ENCODE measurements at regions not wholly inside any gene's neighbourhood (a gene's known extent, or its start where the extent isn't known, plus 50 kb on each side); places are given as distances from the start of the nearest gene placed in this dataset.

- TF ChIP-seq CEBPB (IDR thresholded peaks at IDR 0.05) (no peak), FOXM1 (IDR thresholded peaks at IDR 0.05; ENCODE audit: borderline replicate concordance, low read depth) (no peak), EGR1 (IDR thresholded peaks at IDR 0.05) (no peak), RAD21 (IDR thresholded peaks at IDR 0.05; ENCODE audit: low read depth) (no peak), MAX (IDR thresholded peaks at IDR 0.05) (no peak), USF1 (IDR thresholded peaks at IDR 0.05) (no peak), TEAD4 (IDR thresholded peaks at IDR 0.05) (no peak), REST (IDR thresholded peaks at IDR 0.05; ENCODE audit: low read depth) (no peak), CREB1 (IDR thresholded peaks at IDR 0.05; ENCODE audit: low read depth) (no peak), TAF1 (IDR thresholded peaks at IDR 0.05; ENCODE audit: low read depth) (no peak), NFIC (IDR thresholded peaks at IDR 0.05) (no peak)
Measured at GRCh38 chr19:27691991-27692390, 1521.0 kb downstream of the UQCRFS1 start.

- no peak for TF ChIP-seq MAX (IDR thresholded peaks at IDR 0.05)
- no peak for TF ChIP-seq EGR1 (IDR thresholded peaks at IDR 0.05)
- no peak for TF ChIP-seq REST (IDR thresholded peaks at IDR 0.05; ENCODE audit: low read depth)
- TF ChIP-seq CREB1 (IDR thresholded peaks at IDR 0.05; ENCODE audit: low read depth): no peak
- no peak for TF ChIP-seq EP300 (IDR thresholded peaks at IDR 0.05; ENCODE audit: borderline replicate concordance)
- TF ChIP-seq YY1 (IDR thresholded peaks at IDR 0.05; ENCODE audit: low read depth): no peak
- no peak for TF ChIP-seq CEBPB (IDR thresholded peaks at IDR 0.05)
- TF ChIP-seq FOXM1 (IDR thresholded peaks at IDR 0.05; ENCODE audit: borderline replicate concordance, low read depth): no peak
Measured at GRCh38 chr19:27689734-27690241, 1523.2 kb downstream of the UQCRFS1 start.

GRCh38 chr19:27684293-27684692, 1528.7 kb downstream of the UQCRFS1 start:
- TF ChIP-seq CEBPB (IDR thresholded peaks at IDR 0.05) (no peak), TCF12 (IDR thresholded peaks at IDR 0.05; ENCODE audit: low read depth) (no peak), USF1 (IDR thresholded peaks at IDR 0.05) (no peak), TEAD4 (IDR thresholded peaks at IDR 0.05) (no peak), YY1 (IDR thresholded peaks at IDR 0.05; ENCODE audit: low read depth) (no peak), CREB1 (IDR thresholded peaks at IDR 0.05; ENCODE audit: low read depth) (no peak), ZBTB7A (IDR thresholded peaks at IDR 0.05; ENCODE audit: low read depth) (no peak), REST (IDR thresholded peaks at IDR 0.05; ENCODE audit: low read depth) (no peak), EGR1 (IDR thresholded peaks at IDR 0.05) (no peak), RAD21 (IDR thresholded peaks at IDR 0.05; ENCODE audit: low read depth) (no peak), TAF1 (IDR thresholded peaks at IDR 0.05; ENCODE audit: low read depth) (no peak)

- no peak for TF ChIP-seq CREB1 (IDR thresholded peaks at IDR 0.05; ENCODE audit: low read depth)
- no peak for TF ChIP-seq TEAD4 (IDR thresholded peaks at IDR 0.05)
- TF ChIP-seq USF1 (IDR thresholded peaks at IDR 0.05): no peak
- no peak for TF ChIP-seq CEBPB (IDR thresholded peaks at IDR 0.05)
- no peak for TF ChIP-seq TCF12 (IDR thresholded peaks at IDR 0.05; ENCODE audit: low read depth)
- no peak for TF ChIP-seq FOXM1 (IDR thresholded peaks at IDR 0.05; ENCODE audit: borderline replicate concordance, low read depth)
- no peak for TF ChIP-seq ZBTB7A (IDR thresholded peaks at IDR 0.05; ENCODE audit: low read depth)
- no peak for TF ChIP-seq RAD21 (IDR thresholded peaks at IDR 0.05; ENCODE audit: low read depth)
- no peak for TF ChIP-seq MAX (IDR thresholded peaks at IDR 0.05)
- no peak for TF ChIP-seq NFIC (IDR thresholded peaks at IDR 0.05)
- no peak for TF ChIP-seq EGR1 (IDR thresholded peaks at IDR 0.05)
- TF ChIP-seq REST (IDR thresholded peaks at IDR 0.05; ENCODE audit: low read depth): no peak
- TF ChIP-seq YY1 (IDR thresholded peaks at IDR 0.05; ENCODE audit: low read depth): no peak
- TF ChIP-seq EP300 (IDR thresholded peaks at IDR 0.05; ENCODE audit: borderline replicate concordance): no peak
- no peak for TF ChIP-seq TAF1 (IDR thresholded peaks at IDR 0.05; ENCODE audit: low read depth)
Measured at GRCh38 chr19:27681972-27682371, 1531.0 kb downstream of the UQCRFS1 start.

Measured in Ishikawa (cell line).